CD4-positive, CD25-positive, alpha-beta regulatory T cell (primary cell): ENCODE measurements at regions not wholly inside any gene's neighbourhood (a gene's known extent, or its start where the extent isn't known, plus 50 kb on each side); places are given as distances from the start of the nearest gene placed in this dataset.
A peak's percentile ranks its signal among the peaks of the same experiment; 100 is the strongest.

Source experiments
- ATAC-seq, 2 donors: fragments of 150-1000 bp; cut with Tn5 transposase; one replicate each; pipeline ENCODE4 v1.10.0; 2021; ENCODE audit warnings: low read depth in 2 of 2, moderate number of reproducible peaks in 2 of 2, moderate library complexity in 1 of 2
- DNase-seq, 3 donors: peaks; one replicate each; pipeline versions ENCODE4 v3.0.0 to v3.0.0-alpha.2; 2012 to 2022; ENCODE audit warnings: mixed read lengths in 1 of 3
- H3K27ac ChIP-seq: one replicate; pipeline ENCODE4 v1.7.0; 2013; ENCODE audit warnings: mild to moderate bottlenecking, low read length; ENCODE audit not compliant: insufficient read depth, poor library complexity, severe bottlenecking
- H3K27me3 ChIP-seq: one replicate; pipeline ENCODE4 v1.7.0; 2013; ENCODE audit warnings: low read length; ENCODE audit not compliant: control insufficient read depth, insufficient read depth
- H3K36me3 ChIP-seq: one replicate; pipeline ENCODE4 v1.7.0; 2013; ENCODE audit warnings: mild to moderate bottlenecking, low read length, moderate library complexity; ENCODE audit not compliant: control insufficient read depth, insufficient read depth
- H3K4me1 ChIP-seq: 2 replicates; pipeline ENCODE4 v1.7.0; 2013; ENCODE audit warnings: mild to moderate bottlenecking, low read length; ENCODE audit not compliant: insufficient read depth, control insufficient read depth, poor library complexity, severe bottlenecking
- H3K4me3 ChIP-seq: one replicate; pipeline ENCODE4 v1.7.0; 2013; ENCODE audit warnings: low read depth, mild to moderate bottlenecking, low read length, moderate library complexity
- H3K9me3 ChIP-seq, 2 experiments: 1 replicate in 1 of 2; 2 replicates in 1 of 2; pipeline ENCODE4 v1.7.0; 2013; ENCODE audit warnings: low read length in 2 of 2, mild to moderate bottlenecking in 1 of 2, moderate library complexity in 1 of 2; ENCODE audit not compliant: control insufficient read depth in 2 of 2
- H3K27ac Mint-ChIP-seq, 3 donors: one replicate each; pipeline ENCODE4 v1.8.0; 2020 to 2022; ENCODE audit warnings: mild to moderate bottlenecking in 3 of 3, mixed read lengths in 3 of 3, moderate library complexity in 2 of 3
- H3K27me3 Mint-ChIP-seq: one replicate; pipeline ENCODE4 v1.8.0; 2022; ENCODE audit warnings: mild to moderate bottlenecking, mixed read lengths
- H3K36me3 Mint-ChIP-seq: one replicate; pipeline ENCODE4 v1.8.0; 2020; ENCODE audit warnings: mixed read lengths
- H3K4me1 Mint-ChIP-seq, 4 donors: one replicate each; pipeline ENCODE4 v1.8.0; 2020 to 2022; ENCODE audit warnings: mixed read lengths in 4 of 4, mild to moderate bottlenecking in 1 of 4
- H3K4me3 Mint-ChIP-seq, 4 donors: one replicate each; pipeline ENCODE4 v1.8.0; 2020 to 2022; ENCODE audit warnings: mild to moderate bottlenecking in 4 of 4, mixed read lengths in 4 of 4, moderate library complexity in 3 of 4
- H3K9me3 Mint-ChIP-seq, 7 donors: one replicate each; pipeline ENCODE4 v1.8.0; 2020 to 2022; ENCODE audit warnings: mixed read lengths in 7 of 7, mild to moderate bottlenecking in 3 of 7, moderate library complexity in 2 of 7

- no peak for DNase-seq
- no peaks in the 10 kb centered on the region for H3K4me1 ChIP-seq
- ATAC-seq: no peak
- Mint-ChIP-seq H3K36me3 (no peaks in the 10 kb centered on the region), H3K4me3 (no peak overlapping the region), H3K4me1 (no peaks in the 10 kb centered on the region), H3K9me3 (peaks cover 0 to 10% (median 4%) of the 10 kb centered on the region in 7 donors), H3K27ac (no peak overlapping the region), H3K27me3 (peaks cover 8% of the 10 kb centered on the region)
- H3K27me3 ChIP-seq: peaks cover 4% of the 10 kb centered on the region
- H3K36me3 ChIP-seq: no peaks in the 10 kb centered on the region
- H3K27ac ChIP-seq: no peak overlapping the region
- no peak overlapping the region for H3K4me3 ChIP-seq
- no peaks in the 10 kb centered on the region for H3K9me3 ChIP-seq
Measured at GRCh38 chr11:33636104-33636503, 64.5 kb downstream of the C11orf91 start.

- Mint-ChIP-seq H3K9me3 (peaks cover 0 to 10% (median 4%) of the 10 kb centered on the region in 7 donors), H3K4me3 (no peak overlapping the region), H3K27ac (no peak overlapping the region), H3K27me3 (peaks cover 5% of the 10 kb centered on the region), H3K36me3 (no peaks in the 10 kb centered on the region), H3K4me1 (no peaks in the 10 kb centered on the region)
- no peaks in the 10 kb centered on the region for H3K9me3 ChIP-seq
- peaks cover 4% of the 10 kb centered on the region for H3K27me3 ChIP-seq
- H3K27ac ChIP-seq: no peak overlapping the region
- H3K4me1 ChIP-seq: no peaks in the 10 kb centered on the region
- no peaks in the 10 kb centered on the region for H3K36me3 ChIP-seq
- ATAC-seq (no peak), DNase-seq (no peak)
- no peak overlapping the region for H3K4me3 ChIP-seq
Measured at GRCh38 chr11:33635161-33635560, 65.5 kb downstream of the C11orf91 start.

- Mint-ChIP-seq H3K9me3 (peaks cover 0 to 10% (median 4%) of the 10 kb centered on the region in 7 donors), H3K4me3 (no peak overlapping the region), H3K4me1 (no peaks in the 10 kb centered on the region), H3K36me3 (no peaks in the 10 kb centered on the region), H3K27ac (no peak overlapping the region), H3K27me3 (peaks cover 4% of the 10 kb centered on the region)
- ATAC-seq: no peak
- Histone ChIP-seq H3K4me3 (no peak overlapping the region), H3K36me3 (no peaks in the 10 kb centered on the region), H3K9me3 (no peaks in the 10 kb centered on the region), H3K27ac (no peak overlapping the region), H3K4me1 (no peaks in the 10 kb centered on the region), H3K27me3 (peaks cover 4% of the 10 kb centered on the region)
- DNase-seq: no peak
Measured at GRCh38 chr11:33634291-33634834, 66.3 kb downstream of the C11orf91 start.

- no peaks in the 10 kb centered on the region for H3K4me1 Mint-ChIP-seq
- H3K4me3 ChIP-seq: no peak overlapping the region
- no peak overlapping the region for H3K4me3 Mint-ChIP-seq
- no peak overlapping the region for H3K27ac Mint-ChIP-seq
- peaks cover 4% of the 10 kb centered on the region for H3K27me3 ChIP-seq
- no peak overlapping the region for H3K27ac ChIP-seq
- no peaks in the 10 kb centered on the region for H3K4me1 ChIP-seq
- peaks cover 4% of the 10 kb centered on the region for H3K27me3 Mint-ChIP-seq
- H3K36me3 ChIP-seq: no peaks in the 10 kb centered on the region
- H3K36me3 Mint-ChIP-seq: no peaks in the 10 kb centered on the region
- ATAC-seq: no peak
- no peaks in the 10 kb centered on the region for H3K9me3 ChIP-seq
- H3K9me3 Mint-ChIP-seq: peaks cover 0 to 5% (median under 1%) of the 10 kb centered on the region in 7 donors
- no peak for DNase-seq
Measured at GRCh38 chr11:33633251-33634003, 67.2 kb downstream of the C11orf91 start.

GRCh38 chr11:33631749-33632091, 68.9 kb downstream of the C11orf91 start:
- no peak overlapping the region for H3K27ac ChIP-seq
- H3K27me3 ChIP-seq: no peaks in the 10 kb centered on the region
- H3K4me1 ChIP-seq: no peaks in the 10 kb centered on the region
- H3K4me3 ChIP-seq: no peak overlapping the region
- DNase-seq (no peak), ATAC-seq (no peak)
- Mint-ChIP-seq H3K4me3 (no peak overlapping the region), H3K9me3 (peaks cover 0 to 5% (median 0%) of the 10 kb centered on the region in 7 donors), H3K27ac (no peak overlapping the region), H3K27me3 (peaks cover 4% of the 10 kb centered on the region), H3K36me3 (no peaks in the 10 kb centered on the region), H3K4me1 (no peaks in the 10 kb centered on the region)
- no peaks in the 10 kb centered on the region for H3K36me3 ChIP-seq
- H3K9me3 ChIP-seq: no peaks in the 10 kb centered on the region

GRCh38 chr11:33630936-33631748, 69.5 kb downstream of the C11orf91 start:
- Histone ChIP-seq H3K36me3 (no peaks in the 10 kb centered on the region), H3K4me3 (no peak overlapping the region), H3K27ac (no peak overlapping the region), H3K27me3 (no peaks in the 10 kb centered on the region), H3K9me3 (no peaks in the 10 kb centered on the region), H3K4me1 (no peaks in the 10 kb centered on the region)
- Mint-ChIP-seq H3K4me1 (no peaks in the 10 kb centered on the region), H3K27me3 (peaks cover 4% of the 10 kb centered on the region), H3K36me3 (no peaks in the 10 kb centered on the region), H3K4me3 (no peak overlapping the region), H3K27ac (peak overlapping the region in 1 of 3 donors; percentile 82), H3K9me3 (peaks cover 0 to 5% (median 0%) of the 10 kb centered on the region in 7 donors)
- ATAC-seq (no peak), DNase-seq (no peak)

- Mint-ChIP-seq H3K27ac (no peak overlapping the region), H3K27me3 (peaks cover 10% of the 10 kb centered on the region), H3K4me1 (no peaks in the 10 kb centered on the region), H3K4me3 (no peak overlapping the region), H3K9me3 (no peaks in the 10 kb centered on the region), H3K36me3 (no peaks in the 10 kb centered on the region)
- Histone ChIP-seq H3K27me3 (no peaks in the 10 kb centered on the region), H3K36me3 (no peaks in the 10 kb centered on the region), H3K4me1 (no peaks in the 10 kb centered on the region), H3K27ac (no peak overlapping the region), H3K9me3 (no peaks in the 10 kb centered on the region), H3K4me3 (no peak overlapping the region)
- ATAC-seq: no peak
- no peak for DNase-seq
Measured at GRCh38 chr11:33624083-33624482, 76.5 kb downstream of the C11orf91 start.
